ENCODE measurements at regions not wholly inside any gene's neighbourhood (a gene's known extent, or its start where the extent isn't known, plus 50 kb on each side); places are given as distances from the start of the nearest gene placed in this dataset.

- ChIA-PET POLR2A (interaction anchor here (0.6 kb wide), 1 partner anchor 517 kb away, joined by 3 read pairs; no protein-coding TSS in a partner anchor), CTCF (interaction anchor here (0.9 kb wide), 1 partner anchor 148 kb away, joined by 6 read pairs; no protein-coding TSS in a partner anchor)
- no peak for DNase-seq
- intact Hi-C loops (cut with micrococcal nuclease; ENCODE audit: unreplicated experiment): loop anchor here (5.0 kb wide), 1 partner anchor 133 kb away; no protein-coding TSS in a partner anchor
- Histone ChIP-seq H3K36me3 (ENCODE audit: control insufficient read depth, insufficient read depth, low read length) (no peaks in the 10 kb centered on the region), H3K4me1 (no peaks in the 10 kb centered on the region), H3K9me3 (no peaks in the 10 kb centered on the region), H3K4me3 (ENCODE audit: low read depth, low read length) (no peak overlapping the region), H3K27me3 (replicated peaks; ENCODE audit: control insufficient read depth, insufficient read depth, low read length) (no peaks in the 10 kb centered on the region; the same call in 1 of the 2 replicates)
- Mint-ChIP-seq H3K27me3 (ENCODE audit: insufficient read depth, unreplicated experiment) (peaks cover 18% of the 10 kb centered on the region), H3K36me3 (ENCODE audit: insufficient read depth, unreplicated experiment) (no peaks in the 10 kb centered on the region), H3K4me1 (ENCODE audit: low read depth, unreplicated experiment) (no peaks in the 10 kb centered on the region), H3K27ac (ENCODE audit: unreplicated experiment) (no peak overlapping the region), H3K4me3 (ENCODE audit: unreplicated experiment) (no peak overlapping the region), H3K9me3 (ENCODE audit: unreplicated experiment) (no peaks in the 10 kb centered on the region)
- BruUV-seq (replicated peaks): no TSS peak
- TF ChIP-seq CTCF (IDR thresholded peaks at IDR 0.05; ENCODE audit: insufficient read depth in 1 of 2, low read depth in 1 of 2, low read length in 1 of 2, severe bottlenecking in 1 of 2, unreplicated experiment in 1 of 2): no peak
These were observed 151.6 kb upstream of the UNC5B start for GRCh38 chr10:71060476-71061426.

GRCh38 chr10:71061472-71061871 is 150.9 kb upstream of the UNC5B start:
- peaks cover 14% of the 10 kb centered on the region for H3K27me3 Mint-ChIP-seq (ENCODE audit: insufficient read depth, unreplicated experiment)
- intact Hi-C loops (cut with micrococcal nuclease; ENCODE audit: unreplicated experiment): loop anchor here (5.0 kb wide), 1 partner anchor 134 kb away; no protein-coding TSS in a partner anchor
- no peaks in the 10 kb centered on the region for H3K4me1 ChIP-seq
- H3K4me1 Mint-ChIP-seq (ENCODE audit: low read depth, unreplicated experiment): no peaks in the 10 kb centered on the region
- CTCF ChIA-PET: interaction anchor here (0.9 kb wide), 1 partner anchor 147 kb away, joined by 6 read pairs; no protein-coding TSS in a partner anchor
- H3K4me3 Mint-ChIP-seq (ENCODE audit: unreplicated experiment): no peak overlapping the region
- POLR2A ChIA-PET: no interaction called here
- no peak for TF ChIP-seq CTCF (IDR thresholded peaks at IDR 0.05; ENCODE audit: insufficient read depth in 1 of 2, low read depth in 1 of 2, low read length in 1 of 2, severe bottlenecking in 1 of 2, unreplicated experiment in 1 of 2)
- H3K36me3 Mint-ChIP-seq (ENCODE audit: insufficient read depth, unreplicated experiment): no peaks in the 10 kb centered on the region
- no peaks in the 10 kb centered on the region for H3K9me3 Mint-ChIP-seq (ENCODE audit: unreplicated experiment)
- BruUV-seq (replicated peaks): no TSS peak
- DNase-seq: no peak
- H3K27me3 ChIP-seq (replicated peaks; ENCODE audit: control insufficient read depth, insufficient read depth, low read length): no peaks in the 10 kb centered on the region; the same call in 1 of the 2 replicates
- no peak overlapping the region for H3K27ac Mint-ChIP-seq (ENCODE audit: unreplicated experiment)
- no peaks in the 10 kb centered on the region for H3K36me3 ChIP-seq (ENCODE audit: control insufficient read depth, insufficient read depth, low read length)
- H3K4me3 ChIP-seq (ENCODE audit: low read depth, low read length): no peak overlapping the region
- no peaks in the 10 kb centered on the region for H3K9me3 ChIP-seq

- Histone ChIP-seq H3K27me3 (replicated peaks; ENCODE audit: control insufficient read depth, insufficient read depth, low read length) (no peaks in the 10 kb centered on the region; the same call in 1 of the 2 replicates), H3K9me3 (no peaks in the 10 kb centered on the region), H3K4me3 (ENCODE audit: low read depth, low read length) (no peak overlapping the region), H3K4me1 (no peaks in the 10 kb centered on the region), H3K36me3 (ENCODE audit: control insufficient read depth, insufficient read depth, low read length) (no peaks in the 10 kb centered on the region)
- ChIA-PET POLR2A (no interaction called here), CTCF (no interaction called here)
- H3K36me3 Mint-ChIP-seq (ENCODE audit: insufficient read depth, unreplicated experiment): no peaks in the 10 kb centered on the region
- peaks cover 8% of the 10 kb centered on the region for H3K27me3 Mint-ChIP-seq (ENCODE audit: insufficient read depth, unreplicated experiment)
- BruUV-seq (replicated peaks): no TSS peak
- H3K9me3 Mint-ChIP-seq (ENCODE audit: unreplicated experiment): no peaks in the 10 kb centered on the region
- intact Hi-C loops (cut with micrococcal nuclease; ENCODE audit: unreplicated experiment): loop anchor here (5.0 kb wide), 1 partner anchor 135 kb away; no protein-coding TSS in a partner anchor
- no peak overlapping the region for H3K4me3 Mint-ChIP-seq (ENCODE audit: unreplicated experiment)
- no peak overlapping the region for H3K27ac Mint-ChIP-seq (ENCODE audit: unreplicated experiment)
- no peak for DNase-seq
- no peak for TF ChIP-seq CTCF (IDR thresholded peaks at IDR 0.05; ENCODE audit: insufficient read depth in 1 of 2, low read depth in 1 of 2, low read length in 1 of 2, severe bottlenecking in 1 of 2, unreplicated experiment in 1 of 2)
- H3K4me1 Mint-ChIP-seq (ENCODE audit: low read depth, unreplicated experiment): no peaks in the 10 kb centered on the region
These were observed 150.2 kb upstream of the UNC5B start for GRCh38 chr10:71062156-71062555.

Data from Caco-2 (cell line).